Endothelial cell (in vitro differentiated cells): ENCODE measurements at regions not wholly inside any gene's neighbourhood (a gene's known extent, or its start where the extent isn't known, plus 50 kb on each side); places are given as distances from the start of the nearest gene placed in this dataset.

Experiments
- DNase-seq: peaks from one replicate; pipeline ENCODE4 v3.0.0; 2021; ENCODE audit warnings: low spot score
- H3K27ac Mint-ChIP-seq: one replicate; pipeline ENCODE4 v1.8.0; 2021; ENCODE audit warnings: mixed read lengths, inconsistent platforms; ENCODE audit not compliant: unreplicated experiment
- H3K27me3 Mint-ChIP-seq: one replicate; pipeline ENCODE4 v1.8.0; 2021; ENCODE audit warnings: mild to moderate bottlenecking, moderate library complexity, mixed read lengths, inconsistent platforms; ENCODE audit not compliant: unreplicated experiment
- H3K36me3 Mint-ChIP-seq: one replicate; pipeline ENCODE4 v1.8.0; 2021; ENCODE audit warnings: mild to moderate bottlenecking, low read depth, mixed read lengths, inconsistent platforms; ENCODE audit not compliant: unreplicated experiment
- H3K4me1 Mint-ChIP-seq: one replicate; pipeline ENCODE4 v1.8.0; 2021; ENCODE audit warnings: mild to moderate bottlenecking, mixed read lengths, inconsistent platforms; ENCODE audit not compliant: unreplicated experiment
- H3K4me3 Mint-ChIP-seq: one replicate; pipeline ENCODE4 v1.8.0; 2021; ENCODE audit warnings: mild to moderate bottlenecking, mixed read lengths, inconsistent platforms; ENCODE audit not compliant: unreplicated experiment
- H3K9me3 Mint-ChIP-seq: one replicate; pipeline ENCODE4 v1.8.0; 2021; ENCODE audit warnings: mixed read lengths, inconsistent platforms; ENCODE audit not compliant: unreplicated experiment
- CTCF ChIP-seq: fragments of 200-600 bp; sonication (generic); IDR thresholded peaks from one replicate; pipeline ENCODE4 v1.5.0; 2021; ENCODE audit warnings: antibody characterized with exemption; ENCODE audit not compliant: unreplicated experiment

DNA sequence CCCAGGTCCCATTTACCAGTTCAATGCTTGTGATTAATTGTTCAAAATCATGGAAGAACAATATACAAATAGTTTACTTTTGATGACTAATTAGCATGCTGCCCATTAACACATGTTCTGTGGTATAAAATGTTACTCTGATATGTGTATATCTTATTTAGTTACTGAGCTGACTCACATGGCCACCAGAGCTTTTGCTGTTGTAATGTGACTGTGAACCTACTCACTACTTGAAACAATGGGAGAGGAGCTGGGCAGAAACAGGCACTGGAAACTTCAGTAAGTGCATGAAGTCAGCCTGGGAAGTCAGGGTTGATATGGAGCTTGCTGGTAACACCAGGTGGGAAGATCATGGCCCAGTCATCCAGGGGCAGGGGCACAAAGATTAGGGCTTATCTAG lies 72.7 kb upstream of the MAD2L1 start:
- Mint-ChIP-seq H3K4me3 (no peak overlapping the region), H3K4me1 (no peaks in the 10 kb centered on the region), H3K27ac (no peak overlapping the region), H3K9me3 (no peaks in the 10 kb centered on the region), H3K27me3 (peaks cover 2% of the 10 kb centered on the region), H3K36me3 (no peaks in the 10 kb centered on the region)
- TF ChIP-seq CTCF = no peak
- DNase-seq = no peak

- Mint-ChIP-seq H3K4me3 (no peak overlapping the region), H3K9me3 (no peaks in the 10 kb centered on the region), H3K27me3 (no peaks in the 10 kb centered on the region), H3K27ac (no peak overlapping the region), H3K4me1 (peaks cover 8% of the 10 kb centered on the region), H3K36me3 (no peaks in the 10 kb centered on the region)
- no peak for TF ChIP-seq CTCF
- no peak for DNase-seq
These were observed 66.3 kb upstream of the MAD2L1 start for GRCh38 chr4:120132935-120133334.

DNA sequence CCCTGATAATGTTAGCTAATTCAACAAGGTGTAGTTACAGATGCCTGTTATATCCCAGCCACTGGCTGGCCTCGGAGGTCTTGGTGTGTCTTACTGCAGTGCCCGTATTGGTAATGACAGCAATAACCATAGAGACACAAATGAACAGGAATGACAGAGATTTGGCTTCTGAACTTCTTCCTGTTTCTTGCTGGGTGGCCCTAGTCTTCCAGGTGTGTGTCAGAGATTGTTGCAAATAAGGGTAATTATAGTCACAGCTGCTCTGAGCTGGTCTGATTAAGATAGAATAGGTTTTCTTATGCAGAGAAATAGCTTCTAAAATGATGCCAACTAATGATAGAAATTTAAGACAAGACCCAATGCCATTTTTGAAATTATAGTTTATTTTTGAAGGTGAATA lies 64.1 kb upstream of the MAD2L1 start:
- DNase-seq = no peak
- H3K9me3 Mint-ChIP-seq = no peaks in the 10 kb centered on the region
- no peaks in the 10 kb centered on the region for H3K27me3 Mint-ChIP-seq
- H3K4me3 Mint-ChIP-seq = no peak overlapping the region
- TF ChIP-seq CTCF = no peak
- H3K4me1 Mint-ChIP-seq = peaks cover 8% of the 10 kb centered on the region
- H3K36me3 Mint-ChIP-seq = no peaks in the 10 kb centered on the region
- no peak overlapping the region for H3K27ac Mint-ChIP-seq
